DOHH2 (cell line): ENCODE measurements at regions not wholly inside any gene's neighbourhood (a gene's known extent, or its start where the extent isn't known, plus 50 kb on each side); places are given as distances from the start of the nearest gene placed in this dataset.

Experiments
- EZH2phosphoT487 ChIP-seq: fragments of 200-600 bp; sonication (generic); IDR thresholded peaks from 2 replicates; pipeline ENCODE4 v1.6.1; 2017; ENCODE audit warnings: borderline replicate concordance, mild to moderate bottlenecking, antibody characterized with exemption, low read length, moderate library complexity, mixed read lengths
- TF ChIP-seq, protein P1 (sequence below): fragments of 200-600 bp; sonication (generic); IDR thresholded peaks from one replicate; pipeline ENCODE4 v1.5.1; 2014; ENCODE audit warnings: antibody characterized with exemption, mild to moderate bottlenecking, low read depth, low read length; ENCODE audit not compliant: poor library complexity, severe bottlenecking

GRCh38 chr4:30959781-30960485 is 239.8 kb downstream of the PCDH7 start:
- TF ChIP-seq, protein P1, sequence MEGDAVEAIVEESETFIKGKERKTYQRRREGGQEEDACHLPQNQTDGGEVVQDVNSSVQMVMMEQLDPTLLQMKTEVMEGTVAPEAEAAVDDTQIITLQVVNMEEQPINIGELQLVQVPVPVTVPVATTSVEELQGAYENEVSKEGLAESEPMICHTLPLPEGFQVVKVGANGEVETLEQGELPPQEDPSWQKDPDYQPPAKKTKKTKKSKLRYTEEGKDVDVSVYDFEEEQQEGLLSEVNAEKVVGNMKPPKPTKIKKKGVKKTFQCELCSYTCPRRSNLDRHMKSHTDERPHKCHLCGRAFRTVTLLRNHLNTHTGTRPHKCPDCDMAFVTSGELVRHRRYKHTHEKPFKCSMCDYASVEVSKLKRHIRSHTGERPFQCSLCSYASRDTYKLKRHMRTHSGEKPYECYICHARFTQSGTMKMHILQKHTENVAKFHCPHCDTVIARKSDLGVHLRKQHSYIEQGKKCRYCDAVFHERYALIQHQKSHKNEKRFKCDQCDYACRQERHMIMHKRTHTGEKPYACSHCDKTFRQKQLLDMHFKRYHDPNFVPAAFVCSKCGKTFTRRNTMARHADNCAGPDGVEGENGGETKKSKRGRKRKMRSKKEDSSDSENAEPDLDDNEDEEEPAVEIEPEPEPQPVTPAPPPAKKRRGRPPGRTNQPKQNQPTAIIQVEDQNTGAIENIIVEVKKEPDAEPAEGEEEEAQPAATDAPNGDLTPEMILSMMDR: no peak
- TF ChIP-seq EZH2phosphoT487: no peak
